HG02852 (cell line): ENCODE measurements at regions not wholly inside any gene's neighbourhood (a gene's known extent, or its start where the extent isn't known, plus 50 kb on each side); places are given as distances from the start of the nearest gene placed in this dataset.
"Not testable (repeated sequence)": the region's sequence is repeated elsewhere in the genome, so short reads cannot be mapped to it uniquely, and the experiment has no call there.

ENCODE experiments used
- ATAC-seq: cut with Tn5 transposase; IDR thresholded peaks from one replicate; pipeline ENCODE4 v1.9.1; 2021; ENCODE audit warnings: mild to moderate bottlenecking, moderate library complexity; ENCODE audit not compliant: unreplicated experiment

- ATAC-seq, result no peak
Observed at GRCh38 chr2:150859877-150860276, 372.4 kb upstream of the RND3 start.

GRCh38 chr2:150859162-150859561, 371.7 kb upstream of the RND3 start:
- no peak for ATAC-seq

- ATAC-seq, result no peak
Observed at GRCh38 chr2:150858382-150858781, 370.9 kb upstream of the RND3 start.

GRCh38 chr2:150856596-150857281, 369.3 kb upstream of the RND3 start:
- ATAC-seq, result no peak

- no peak for ATAC-seq
Observed at GRCh38 chr2:150853263-150853662, 365.8 kb upstream of the RND3 start.

GRCh38 chr2:150850641-150851040, 363.2 kb upstream of the RND3 start:
- no peak for ATAC-seq

GRCh38 chr2:150847578-150847977, 360.1 kb upstream of the RND3 start:
- no peak for ATAC-seq

GRCh38 chr2:150846691-150847090, 359.2 kb upstream of the RND3 start:
- no peak for ATAC-seq

- ATAC-seq, result no peak
Observed at GRCh38 chr2:150832686-150833085, 345.2 kb upstream of the RND3 start.

GRCh38 chr2:150824118-150824517, 336.7 kb upstream of the RND3 start:
- ATAC-seq, result no peak

GRCh38 chr2:150817422-150817821, 330.0 kb upstream of the RND3 start:
- ATAC-seq, result no peak

- ATAC-seq, result no peak
Observed at GRCh38 chr2:150812664-150813367, 325.3 kb upstream of the RND3 start.

GRCh38 chr2:150812066-150812465, 324.6 kb upstream of the RND3 start:
- no peak for ATAC-seq

- peak; percentile 51 for ATAC-seq
Observed at GRCh38 chr2:150811259-150811855, 323.9 kb upstream of the RND3 start.

- no peak for ATAC-seq
Observed at GRCh38 chr2:150809103-150809502, 321.6 kb upstream of the RND3 start.

GRCh38 chr2:150806336-150806735, 318.9 kb upstream of the RND3 start:
- no peak for ATAC-seq

GRCh38 chr2:150803689-150804398, 316.4 kb upstream of the RND3 start:
- no peak for ATAC-seq

- no peak for ATAC-seq
Observed at GRCh38 chr2:150802635-150803034, 315.2 kb upstream of the RND3 start.

- not testable (repeated sequence) for ATAC-seq
Observed at GRCh38 chr2:150796236-150796635, 308.8 kb upstream of the RND3 start.

- no peak for ATAC-seq
Observed at GRCh38 chr2:150792780-150793300, 305.4 kb upstream of the RND3 start.

- no peak for ATAC-seq
Observed at GRCh38 chr2:150791567-150791966, 304.1 kb upstream of the RND3 start.
